Ureter (tissue), 1 donor: ENCODE measurements at regions not wholly inside any gene's neighbourhood (a gene's known extent, or its start where the extent isn't known, plus 50 kb on each side); places are given as distances from the start of the nearest gene placed in this dataset.

Experiments
- DNase-seq: peaks from one replicate; pipeline ENCODE4 v3.0.0-alpha.2; 2020; ENCODE audit warnings: low spot score
- donor health status: DM: yes; HTN: yes; CAD: no.

DNA sequence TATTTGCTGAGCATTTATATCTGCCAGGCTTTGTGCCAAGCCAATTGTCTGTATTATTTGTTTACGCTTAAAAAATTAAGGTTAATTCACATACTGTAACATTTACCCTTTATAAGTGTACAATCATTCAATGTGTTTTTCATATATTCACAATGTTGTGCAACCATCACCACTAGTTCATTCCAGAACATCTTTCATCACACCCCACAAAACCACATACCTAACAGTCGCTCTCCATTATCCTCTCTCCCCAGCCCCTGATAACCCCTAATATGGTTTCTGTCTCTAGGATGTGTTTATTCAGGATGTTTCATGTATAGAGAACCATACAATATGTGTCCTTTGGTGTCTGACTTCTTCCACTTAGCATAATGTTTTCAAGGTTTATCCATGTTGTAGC, 234.1 kb downstream of the INSIG2 start:
- DNase-seq, result no peak

DNA sequence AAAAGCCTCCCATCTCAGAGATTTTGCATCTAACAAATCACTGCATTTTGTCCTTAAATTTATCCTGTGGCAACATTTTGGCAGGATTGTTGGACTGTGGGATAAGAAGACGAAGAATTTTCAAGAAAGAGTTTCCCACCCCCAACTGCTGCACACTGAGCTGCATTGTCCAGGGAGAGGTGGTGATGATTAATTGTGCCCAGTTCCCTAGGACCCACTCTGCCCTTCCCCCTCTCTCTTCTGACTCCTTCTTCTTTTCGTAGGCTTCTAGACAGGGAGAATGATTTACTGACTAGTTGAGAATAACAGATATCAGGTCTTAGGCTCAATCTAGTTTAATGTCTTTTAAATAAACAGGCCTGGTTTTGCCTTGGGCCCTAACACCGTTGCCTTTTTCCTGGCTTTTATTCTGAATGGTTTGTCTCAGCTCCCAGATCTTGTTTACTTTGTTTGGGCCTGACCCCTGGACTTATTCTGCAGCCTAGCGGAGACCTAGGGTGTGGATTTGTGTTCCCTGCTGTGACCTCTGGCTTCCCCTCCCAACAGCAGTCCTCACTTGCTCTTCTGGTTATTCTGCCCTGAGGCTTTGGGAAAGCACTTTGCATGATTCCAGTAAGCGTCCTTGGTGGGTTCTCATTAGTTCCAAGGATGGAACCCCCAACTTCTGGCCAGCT, 233.3 kb downstream of the INSIG2 start:
- no peak for DNase-seq

DNA sequence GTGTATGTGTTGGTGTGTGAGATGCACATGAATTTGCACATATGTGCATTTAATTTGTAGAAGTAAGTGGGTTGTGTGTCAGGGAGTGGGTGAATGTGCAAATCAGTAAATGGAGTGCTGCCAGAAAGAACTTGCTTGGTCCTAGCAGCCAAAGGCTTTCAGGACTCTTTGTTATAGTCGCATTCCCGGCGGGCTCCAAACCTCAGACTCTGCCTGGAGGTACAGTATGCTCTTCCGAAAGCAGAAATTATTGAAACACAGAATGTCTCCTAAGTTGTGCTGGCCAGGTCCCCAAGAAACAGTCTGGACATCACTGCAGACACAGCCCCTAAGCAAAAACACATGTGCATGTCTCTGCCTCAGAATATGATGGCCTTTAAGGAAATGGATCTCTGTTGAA, 232.4 kb downstream of the INSIG2 start:
- DNase-seq, result no peak

DNA sequence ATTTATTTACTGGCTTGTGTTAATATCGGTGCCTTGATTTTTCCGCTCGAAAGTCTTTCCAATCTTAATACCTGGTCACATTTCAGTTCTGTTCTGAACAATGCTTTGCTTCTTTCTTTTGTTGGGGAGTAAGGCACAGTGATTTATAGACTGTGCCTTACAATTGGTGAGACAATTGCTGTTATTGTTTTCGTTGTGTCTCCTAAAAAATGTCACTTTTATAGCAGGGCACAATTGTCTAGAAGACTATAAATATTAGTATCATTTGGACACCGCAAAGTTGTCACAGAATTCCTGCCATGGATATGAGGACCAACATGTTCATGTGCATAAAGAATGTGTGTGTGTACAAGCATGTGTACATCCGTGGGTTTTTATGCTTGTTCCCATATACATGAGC, 231.9 kb downstream of the INSIG2 start:
- no peak for DNase-seq

GRCh38 chr2:118319271-118319684, 231.0 kb downstream of the INSIG2 start:
- DNase-seq, result no peak

- DNase-seq, result no peak
Observed at GRCh38 chr2:118315606-118316005, 227.3 kb downstream of the INSIG2 start.

DNA sequence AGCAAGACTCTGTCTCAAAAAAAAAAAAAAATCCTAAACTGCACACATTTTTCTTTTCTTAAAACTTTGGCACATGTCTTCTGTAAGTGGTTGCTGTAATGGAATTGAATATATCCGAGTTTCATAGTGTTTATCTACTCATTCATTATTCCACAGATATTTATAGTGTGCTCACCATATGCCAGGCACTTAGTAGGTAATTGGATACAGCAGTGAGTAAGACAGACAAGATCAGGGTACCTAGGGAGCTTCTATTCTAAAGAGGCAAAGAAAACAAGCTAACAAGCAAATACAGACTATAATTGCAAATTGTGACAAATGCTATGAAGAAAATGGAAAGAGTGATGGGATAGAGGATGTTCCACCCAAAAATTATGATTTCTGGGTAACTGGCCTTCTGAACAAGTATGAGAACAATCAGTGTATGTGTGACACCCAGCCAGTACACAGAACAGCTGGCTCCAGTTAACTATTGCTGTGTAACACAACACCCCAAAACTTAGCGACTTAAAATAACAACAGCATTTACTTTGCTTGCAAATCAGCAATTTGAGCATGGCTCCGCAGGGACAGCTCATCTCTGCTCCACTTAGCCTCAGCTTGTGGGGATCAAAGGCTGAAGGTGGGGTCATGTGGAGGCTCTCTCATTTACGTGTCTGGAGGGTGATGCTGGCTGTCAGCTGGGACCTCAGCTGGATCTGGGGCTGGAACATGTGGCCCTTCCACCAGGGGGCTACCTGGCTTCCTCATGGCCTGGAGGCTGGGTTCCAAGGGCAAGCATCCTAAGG, 224.9 kb downstream of the INSIG2 start:
- DNase-seq, result no peak

DNA sequence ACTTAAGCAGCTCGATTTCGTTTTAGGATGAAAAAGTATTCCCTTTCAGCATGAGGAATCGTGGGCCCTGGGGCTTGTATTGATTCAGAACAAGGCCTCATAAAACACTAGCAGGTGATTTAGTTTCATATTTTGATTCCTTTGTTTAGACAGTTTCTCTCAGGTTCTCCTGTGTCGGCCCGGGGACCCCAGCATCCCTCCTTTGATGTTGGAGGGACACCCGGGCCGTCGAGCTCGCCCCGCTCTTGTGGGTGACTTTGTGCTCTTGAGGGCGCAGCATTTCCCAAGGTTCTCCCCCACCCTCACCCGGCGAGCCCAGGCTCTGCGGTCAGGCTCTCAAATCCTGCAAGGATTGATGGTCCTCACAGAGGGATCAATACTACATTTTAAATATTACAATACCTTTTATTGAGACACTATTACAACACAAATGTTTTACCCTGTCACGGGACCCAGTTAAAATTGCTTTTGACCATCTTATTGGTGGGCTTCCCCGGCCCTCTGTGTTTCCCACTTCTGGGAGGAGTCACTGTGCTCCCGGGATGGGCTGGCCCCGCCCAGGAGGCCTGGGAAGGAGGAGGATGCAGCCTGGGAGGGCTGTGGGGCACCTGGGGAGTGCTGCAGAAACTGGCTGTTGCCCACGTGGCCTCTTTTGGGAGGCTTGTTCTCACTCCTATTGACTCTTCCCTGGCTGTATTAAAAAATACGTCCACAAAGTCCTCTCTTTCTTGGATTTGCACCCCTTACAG, 222.6 kb downstream of the INSIG2 start:
- no peak for DNase-seq

DNA sequence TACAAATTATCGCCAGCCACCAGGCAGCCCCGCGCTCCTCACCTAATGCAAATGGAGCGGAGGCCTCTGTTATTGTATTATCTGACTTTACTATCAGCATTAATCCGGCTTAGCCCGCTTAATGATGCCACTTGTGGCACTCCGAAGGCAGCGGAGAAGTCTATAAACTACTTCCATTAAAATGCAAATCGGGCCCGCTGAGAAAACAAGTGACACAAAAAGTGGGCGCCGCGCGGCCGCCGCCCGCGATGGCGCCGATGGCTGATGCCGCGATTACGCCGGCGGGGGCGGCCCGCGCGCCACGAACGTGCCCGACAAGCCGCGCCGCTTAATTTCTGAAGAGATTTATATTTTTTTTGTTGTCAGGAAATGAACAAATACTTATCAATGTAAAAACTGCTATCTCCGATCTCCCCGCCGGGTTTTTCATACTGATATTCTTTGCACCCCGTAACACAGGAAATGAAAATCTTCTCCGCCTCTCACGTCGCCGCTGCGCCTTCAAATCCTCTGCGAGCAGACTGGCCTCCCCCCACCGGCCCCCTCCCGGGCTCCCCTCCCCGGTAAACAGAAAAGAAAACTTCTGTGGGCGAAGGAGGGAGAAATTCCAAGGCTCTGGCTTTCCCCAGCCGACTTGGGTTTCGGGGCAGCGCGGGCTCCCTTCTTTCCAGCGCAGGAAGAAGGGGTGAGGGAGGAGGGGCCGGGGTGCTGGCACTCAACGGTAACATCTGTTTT, 221.8 kb downstream of the INSIG2 start:
- no peak for DNase-seq

DNA sequence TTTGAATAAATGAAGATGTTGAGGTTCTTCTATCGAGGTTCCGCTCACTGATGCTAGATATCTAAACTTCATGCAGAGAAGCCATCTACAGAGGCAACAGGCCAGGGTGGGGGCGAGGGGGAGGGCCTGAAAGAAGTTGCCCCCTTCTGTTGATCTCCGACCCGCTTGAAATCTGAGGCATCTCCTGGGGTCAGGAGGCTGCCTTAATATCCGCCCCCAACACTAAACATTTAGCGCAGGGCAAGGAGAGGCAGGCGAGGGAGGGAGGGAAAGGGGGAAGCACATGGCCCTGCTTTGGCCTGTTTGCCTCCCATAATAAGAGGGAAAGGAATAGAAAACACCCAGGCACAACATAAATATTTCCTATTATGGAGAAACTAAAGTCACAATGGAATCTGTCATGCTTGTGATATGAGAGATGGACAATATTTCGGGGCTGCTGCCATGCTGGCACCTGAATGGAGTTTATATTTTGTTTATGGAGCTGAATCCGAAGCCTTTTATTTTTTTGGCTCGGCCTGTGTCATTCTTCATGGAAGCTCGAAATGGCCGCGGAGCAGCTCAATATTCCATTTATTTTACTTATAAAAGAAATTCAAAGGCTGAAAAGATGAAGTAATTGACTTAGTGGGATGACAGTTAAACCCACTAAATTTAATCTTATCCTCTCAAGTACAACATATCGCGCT, 221.1 kb downstream of the INSIG2 start:
- DNase-seq, result no peak

GRCh38 chr2:118307864-118308263, 219.6 kb downstream of the INSIG2 start:
- no peak for DNase-seq

- DNase-seq, result no peak
Observed at GRCh38 chr2:118301248-118301647, 213.0 kb downstream of the INSIG2 start.

GRCh38 chr2:118300832-118301231, 212.6 kb downstream of the INSIG2 start:
- DNase-seq, result no peak

GRCh38 chr2:118296663-118297062, 208.4 kb downstream of the INSIG2 start:
- DNase-seq, result no peak

GRCh38 chr2:118295592-118296390, 207.5 kb downstream of the INSIG2 start:
- no peak for DNase-seq

DNA sequence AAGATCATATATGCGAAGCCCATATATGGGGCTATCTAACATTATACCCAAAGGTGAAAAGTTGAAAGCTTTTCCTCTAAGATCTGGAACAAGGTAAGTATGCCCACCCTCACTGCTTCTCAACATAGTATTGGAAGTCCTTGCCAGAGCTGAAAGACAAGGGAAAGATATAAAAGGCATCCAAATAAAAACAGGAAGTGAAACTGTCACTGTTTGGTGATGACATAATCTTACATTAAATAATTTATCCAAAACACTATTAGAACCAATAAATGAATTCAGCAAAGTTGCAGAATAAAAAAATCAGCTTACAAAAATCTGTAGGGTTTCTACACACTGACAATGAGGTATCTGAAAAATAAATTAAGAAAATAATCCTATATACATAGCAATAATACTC, 205.8 kb downstream of the INSIG2 start:
- no peak for DNase-seq

- no peak for DNase-seq
Observed at GRCh38 chr2:118292991-118293390, 204.7 kb downstream of the INSIG2 start.

- DNase-seq, result no peak
Observed at GRCh38 chr2:118291251-118291880, 203.1 kb downstream of the INSIG2 start.

DNA sequence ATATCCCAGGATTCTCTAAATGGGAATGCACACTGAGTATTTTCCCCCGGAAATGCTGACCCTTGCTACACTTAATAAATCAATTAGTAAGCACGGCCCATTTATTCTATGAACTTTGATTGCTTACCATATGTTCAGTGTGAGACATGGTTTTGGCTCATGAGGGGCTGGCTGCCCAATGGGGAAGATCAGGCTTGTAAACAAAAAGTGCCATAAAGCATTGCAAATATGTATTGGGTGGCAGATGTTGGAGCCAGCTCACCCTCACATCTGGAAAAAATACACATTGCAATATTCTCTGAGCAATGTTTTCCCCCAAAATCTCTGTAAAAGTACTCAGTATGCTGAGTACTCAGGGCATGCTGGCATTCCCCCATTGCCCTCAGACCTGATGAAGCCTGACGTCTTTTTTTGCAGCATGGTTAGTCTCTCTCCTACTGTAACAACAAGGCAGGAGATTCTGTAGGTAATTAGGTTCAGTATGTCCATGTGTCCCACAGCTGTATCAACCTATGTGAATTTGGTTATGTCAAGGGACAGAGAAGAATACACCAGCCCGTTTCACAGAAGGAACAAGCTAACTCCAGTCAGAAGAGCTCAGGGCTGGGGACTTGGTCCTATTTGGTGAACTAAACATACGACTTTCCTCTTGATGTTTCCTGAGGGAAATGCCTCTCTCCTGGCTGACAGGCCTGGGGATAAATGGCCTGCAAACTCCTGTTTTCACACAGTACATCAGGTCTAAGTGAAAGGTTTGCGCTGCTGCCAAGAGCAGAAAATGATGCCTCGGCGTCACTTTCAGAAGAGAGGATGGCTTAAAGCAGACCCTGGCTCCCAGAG, 202.4 kb downstream of the INSIG2 start:
- DNase-seq, result no peak
